Omental fat pad (tissue), 3 donors: ENCODE measurements at regions not wholly inside any gene's neighbourhood (a gene's known extent, or its start where the extent isn't known, plus 50 kb on each side); places are given as distances from the start of the nearest gene placed in this dataset.
A peak's percentile ranks its signal among the peaks of the same experiment; 100 is the strongest.

Source experiments
- ATAC-seq: fragments of 150-250 bp; one replicate; pipeline ENCODE4 v1.9.1; 2016; ENCODE audit warnings: mild to moderate bottlenecking, moderate library complexity; ENCODE audit not compliant: low FRiP score
- DNase-seq: peaks from one replicate; pipeline ENCODE4 v3.0.0-alpha.2; 2019; ENCODE audit warnings: low spot score
- CTCF ChIP-seq, 3 donors: fragments of 450-650 bp; IDR thresholded peaks; one replicate each; pipeline ENCODE4 v1.5.1; 2016 to 2017; ENCODE audit warnings: antibody characterized with exemption in 3 of 3, mild to moderate bottlenecking in 3 of 3, moderate library complexity in 2 of 3

DNA sequence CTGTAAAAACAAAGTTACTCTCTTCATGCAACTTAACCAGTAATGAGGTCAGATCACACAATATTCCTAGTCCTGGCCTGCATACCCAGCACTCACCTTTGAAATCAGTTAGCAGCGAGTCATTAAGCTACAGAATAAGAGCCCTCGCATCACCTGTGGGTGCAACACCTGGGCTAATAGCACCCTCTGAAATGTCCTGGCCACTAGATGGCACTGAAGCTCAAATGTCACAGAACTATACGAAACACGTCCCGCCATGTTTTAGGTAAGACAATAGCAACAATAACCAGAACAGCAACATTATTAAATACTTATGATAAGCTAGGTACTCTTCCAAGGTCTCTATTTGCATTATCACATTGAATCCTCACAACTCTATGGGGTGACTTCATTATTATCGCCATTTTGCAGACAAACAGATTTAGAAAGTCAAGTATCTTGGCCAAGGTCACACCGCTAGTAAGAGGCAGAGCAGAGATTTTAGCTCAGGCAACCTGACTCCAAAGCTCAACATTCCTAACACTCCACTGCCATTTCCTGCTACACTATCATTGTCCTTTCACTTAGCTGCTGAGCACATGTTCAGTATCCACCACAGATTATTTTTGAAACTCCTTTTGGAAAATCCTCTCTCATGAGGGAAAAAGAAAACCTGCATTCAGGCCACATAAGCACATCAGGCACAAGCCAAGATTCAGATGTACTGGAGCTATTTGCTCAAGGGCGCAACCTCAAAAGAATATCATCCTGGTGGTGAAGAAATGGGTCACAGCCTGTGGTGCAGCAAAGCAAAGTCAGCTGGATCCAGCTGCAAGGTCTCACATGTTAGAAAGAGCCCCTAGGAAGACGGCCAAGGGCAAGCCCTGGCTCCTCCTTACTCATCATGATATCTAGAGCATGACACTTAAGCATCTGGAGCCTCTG is 59.5 kb upstream of the KDR start:
- DNase-seq (no peak), ATAC-seq (peak; percentile 30)
- no peak for TF ChIP-seq CTCF (IDR thresholded peaks at IDR 0.05)

GRCh38 chr4:55186123-55186522 is 60.7 kb upstream of the KDR start:
- no peak for TF ChIP-seq CTCF (IDR thresholded peaks at IDR 0.05)
- no peak for DNase-seq
- no peak for ATAC-seq

- TF ChIP-seq CTCF (IDR thresholded peaks at IDR 0.05) = no peak
- DNase-seq (no peak), ATAC-seq (no peak)
Observed at GRCh38 chr4:55186700-55187099, 61.3 kb upstream of the KDR start.

GRCh38 chr4:55214172-55214571 is 88.8 kb upstream of the KDR start:
- ATAC-seq (no peak), DNase-seq (no peak)
- TF ChIP-seq CTCF (IDR thresholded peaks at IDR 0.05) = no peak

GRCh38 chr4:55215087-55215486 is 89.7 kb upstream of the KDR start:
- ATAC-seq (no peak), DNase-seq (no peak)
- TF ChIP-seq CTCF (IDR thresholded peaks at IDR 0.05) = no peak

- TF ChIP-seq CTCF (IDR thresholded peaks at IDR 0.05) = no peak
- DNase-seq (no peak), ATAC-seq (no peak)
Observed at GRCh38 chr4:55216863-55217635, 91.7 kb upstream of the KDR start.
